ENCODE measurements at regions not wholly inside any gene's neighbourhood (a gene's known extent, or its start where the extent isn't known, plus 50 kb on each side); places are given as distances from the start of the nearest gene placed in this dataset.

- no peak for TF ChIP-seq ATF2 (CRISPR knock-in tag; IDR thresholded peaks at IDR 0.05)
- TF ChIP-seq PHF20 (IDR thresholded peaks at IDR 0.05; ENCODE audit: partially characterized antibody): no peak
Measured at GRCh38 chr2:140085674-140086073, 1305.5 kb upstream of the NXPH2 start (continued).

- H2AFZ ChIP-seq (ENCODE audit: low read depth, low read length): no peak overlapping the region
- no peak overlapping the region for H3K4me2 ChIP-seq (ENCODE audit: insufficient read depth, low read length)
- no peaks in the 10 kb centered on the region for H3K36me3 ChIP-seq (ENCODE audit: control insufficient read depth, insufficient read depth, low read length)
- H3K4me3 ChIP-seq: no peak overlapping the region
- no peaks in the 10 kb centered on the region for H3K9me1 ChIP-seq (ENCODE audit: control insufficient read depth, insufficient read depth, low read length)
- FAIRE-seq (no peak), ATAC-seq (no peak), DNase-seq (ENCODE audit: extremely low read depth in 1 of 4, low spot score in 3 of 4) (no peak)
- no peaks in the 10 kb centered on the region for H3K9me3 ChIP-seq (replicated peaks; ENCODE audit: control insufficient read depth, insufficient read depth, low read depth, low read length)
- H3K4me1 ChIP-seq (replicated peaks in 1 of 2; ENCODE audit: control insufficient read depth in 2 of 2, insufficient read depth in 2 of 2, low read length in 2 of 2): no peaks in the 10 kb centered on the region
- H3K9ac ChIP-seq (ENCODE audit: insufficient read depth in 1 of 2, low read depth in 2 of 2, low read length in 2 of 2): no peak overlapping the region
- no peaks in the 10 kb centered on the region for H3K27me3 ChIP-seq (ENCODE audit: control insufficient read depth in 2 of 2, insufficient read depth in 2 of 2, low read length in 2 of 2)
- in situ Hi-C loops (cut with MboI) (no loop called here), intact Hi-C loops (cut with micrococcal nuclease) (loop anchor here (1.0 kb wide), 1 partner anchor 12 kb away; no protein-coding TSS in a partner anchor)
- no TSS peak for BruUV-seq (replicated peaks)
- no peak overlapping the region for H3K27ac ChIP-seq (ENCODE audit: extremely low read depth, low read depth, low read length)
- ChIA-PET CTCF (ENCODE audit: low intra/inter-chr PET ratio) (no interaction called here), POLR2A (no interaction called here)
- H3K79me2 ChIP-seq (ENCODE audit: control insufficient read depth, insufficient read depth, low read length): no peaks in the 10 kb centered on the region
- no peaks in the 10 kb centered on the region for H4K20me1 ChIP-seq (replicated peaks; ENCODE audit: control insufficient read depth, insufficient read depth, low read length)
- TF ChIP-seq ZFP30 (CRISPR knock-in tag; IDR thresholded peaks at IDR 0.05; ENCODE audit: borderline replicate concordance) (no peak), ARID1B (IDR thresholded peaks at IDR 0.05) (no peak), ZNF57 (CRISPR knock-in tag; IDR thresholded peaks at IDR 0.05) (no peak), NFYB (IDR thresholded peaks at IDR 0.05; ENCODE audit: extremely low read depth, insufficient read length) (no peak), SP2 (IDR thresholded peaks at IDR 0.05; ENCODE audit: extremely low read depth, low read depth, low read length, poor library complexity, severe bottlenecking) (no peak), TCF7L2 (IDR thresholded peaks at IDR 0.05; ENCODE audit: low read depth, low read length) (no peak), MCM5 (IDR thresholded peaks at IDR 0.05; ENCODE audit: low read depth) (no peak), ATF2 (CRISPR knock-in tag; IDR thresholded peaks at IDR 0.05) (no peak), ARID4B (CRISPR knock-in tag; IDR thresholded peaks at IDR 0.05) (no peak), E2F5 (CRISPR knock-in tag; IDR thresholded peaks at IDR 0.05) (no peak), ZNF778 (CRISPR knock-in tag; IDR thresholded peaks at IDR 0.05) (no peak), CHCHD3 (CRISPR knock-in tag; IDR thresholded peaks at IDR 0.05) (no peak)
Measured at GRCh38 chr2:140079038-140079437, 1298.8 kb upstream of the NXPH2 start.
